ENCODE measurements at regions not wholly inside any gene's neighbourhood (a gene's known extent, or its start where the extent isn't known, plus 50 kb on each side); places are given as distances from the start of the nearest gene placed in this dataset.
A peak's percentile ranks its signal among the peaks of the same experiment; 100 is the strongest.

DNA sequence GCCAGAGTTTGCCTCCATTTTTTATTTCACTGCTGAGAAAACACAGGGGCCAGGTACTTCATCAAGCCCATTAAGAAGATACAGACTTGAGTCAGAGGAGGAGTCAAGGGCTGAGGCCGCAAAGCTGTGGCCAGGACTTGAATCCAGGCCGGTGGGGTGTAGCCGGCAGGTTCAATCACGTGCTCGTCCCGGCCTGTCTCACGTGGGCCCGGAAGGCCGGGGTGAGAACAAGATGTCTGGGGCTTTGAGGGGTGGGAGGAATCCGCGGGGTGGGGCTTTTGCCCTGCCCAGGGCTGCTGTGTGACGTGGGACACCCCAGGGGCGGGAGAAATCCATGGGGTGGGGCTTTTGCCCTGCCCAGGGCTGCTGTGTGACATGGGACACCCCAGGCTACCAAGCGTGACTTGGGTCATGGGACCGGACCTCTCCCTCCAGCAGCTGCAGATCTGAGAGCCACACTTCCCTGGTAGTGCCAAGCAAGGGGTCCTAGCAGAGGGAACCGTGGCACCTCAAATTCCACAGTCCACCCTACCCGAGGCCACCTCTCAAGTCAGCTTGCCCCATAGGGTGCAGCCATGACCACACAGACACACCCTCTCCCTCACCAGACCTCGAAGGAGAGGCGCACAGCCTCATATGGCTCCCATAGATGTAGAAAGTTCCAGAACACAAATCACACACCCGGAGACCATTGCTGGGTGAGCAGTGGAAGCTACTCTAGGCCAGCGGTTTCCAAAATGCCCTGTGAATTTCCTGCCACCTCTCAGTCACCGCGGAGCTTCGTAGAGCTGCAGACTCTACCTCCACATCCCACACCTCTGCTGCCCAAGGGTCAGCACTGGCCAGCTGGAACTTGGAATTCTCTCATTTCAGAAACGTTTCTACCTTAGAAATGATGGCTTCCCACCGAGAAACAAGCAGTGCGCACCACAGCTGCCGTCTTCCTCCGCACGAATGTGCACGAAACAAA is 156.1 kb downstream of the DLL1 start:
- no peaks in the 10 kb centered on the region for H4K20me1 ChIP-seq (ENCODE audit: insufficient read depth, low read length)
- TF ChIP-seq, protein P1, sequence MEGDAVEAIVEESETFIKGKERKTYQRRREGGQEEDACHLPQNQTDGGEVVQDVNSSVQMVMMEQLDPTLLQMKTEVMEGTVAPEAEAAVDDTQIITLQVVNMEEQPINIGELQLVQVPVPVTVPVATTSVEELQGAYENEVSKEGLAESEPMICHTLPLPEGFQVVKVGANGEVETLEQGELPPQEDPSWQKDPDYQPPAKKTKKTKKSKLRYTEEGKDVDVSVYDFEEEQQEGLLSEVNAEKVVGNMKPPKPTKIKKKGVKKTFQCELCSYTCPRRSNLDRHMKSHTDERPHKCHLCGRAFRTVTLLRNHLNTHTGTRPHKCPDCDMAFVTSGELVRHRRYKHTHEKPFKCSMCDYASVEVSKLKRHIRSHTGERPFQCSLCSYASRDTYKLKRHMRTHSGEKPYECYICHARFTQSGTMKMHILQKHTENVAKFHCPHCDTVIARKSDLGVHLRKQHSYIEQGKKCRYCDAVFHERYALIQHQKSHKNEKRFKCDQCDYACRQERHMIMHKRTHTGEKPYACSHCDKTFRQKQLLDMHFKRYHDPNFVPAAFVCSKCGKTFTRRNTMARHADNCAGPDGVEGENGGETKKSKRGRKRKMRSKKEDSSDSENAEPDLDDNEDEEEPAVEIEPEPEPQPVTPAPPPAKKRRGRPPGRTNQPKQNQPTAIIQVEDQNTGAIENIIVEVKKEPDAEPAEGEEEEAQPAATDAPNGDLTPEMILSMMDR (IDR thresholded peaks at IDR 0.05; ENCODE audit: extremely low read depth, low read depth, low read length) = no peak

DNA sequence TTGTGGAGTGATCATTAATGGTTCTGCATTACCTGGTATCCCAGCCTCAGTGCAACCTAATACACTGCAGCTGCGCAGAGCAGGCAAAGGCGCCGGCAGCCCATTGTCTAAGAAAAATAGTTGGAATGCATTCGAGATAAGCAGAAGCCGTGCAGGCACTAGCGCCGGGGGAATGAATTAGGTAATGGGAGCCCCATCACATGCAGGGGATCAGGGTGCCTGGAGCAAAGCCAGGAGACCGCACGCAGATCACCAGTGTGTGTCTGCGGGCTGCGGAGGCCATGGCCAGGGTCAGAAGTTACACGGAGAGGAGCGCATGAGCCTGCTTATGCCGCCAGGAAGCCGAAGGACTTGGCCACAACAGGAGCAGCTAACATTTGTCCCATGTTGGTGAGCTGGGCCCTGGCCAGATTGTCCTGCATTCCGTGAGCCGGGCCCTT is 156.8 kb downstream of the DLL1 start:
- TF ChIP-seq, protein P1 (IDR thresholded peaks at IDR 0.05; ENCODE audit: extremely low read depth, low read depth, low read length) = no peak
- Histone ChIP-seq H3K4me1 (ENCODE audit: insufficient read depth, low read length) (no peaks in the 10 kb centered on the region), H3K79me2 (ENCODE audit: insufficient read depth, low read length) (no peaks in the 10 kb centered on the region), H3K36me3 (ENCODE audit: insufficient read depth, low read length) (no peaks in the 10 kb centered on the region), H2AFZ (ENCODE audit: low read length) (no peak overlapping the region), H3K4me2 (ENCODE audit: insufficient read depth, low read length) (no peak overlapping the region), H3K9me3 (ENCODE audit: low read depth, low read length) (no peaks in the 10 kb centered on the region), H3K27ac (ENCODE audit: low read depth, low read length) (no peak overlapping the region), H4K20me1 (ENCODE audit: insufficient read depth, low read length) (no peaks in the 10 kb centered on the region), H3K27me3 (ENCODE audit: insufficient read depth, low read length) (no peaks in the 10 kb centered on the region), H3K4me3 (ENCODE audit: insufficient read depth, low read length) (no peak overlapping the region)
- peak; percentile 48 for DNase-seq (ENCODE audit: insufficient read length, low spot score, missing footprints)

More for the DNA sequence above, 156.1 kb downstream of the DLL1 start:
- Histone ChIP-seq H3K4me2 (ENCODE audit: insufficient read depth, low read length) (no peak overlapping the region), H3K9me3 (ENCODE audit: low read depth, low read length) (no peaks in the 10 kb centered on the region), H3K36me3 (ENCODE audit: insufficient read depth, low read length) (no peaks in the 10 kb centered on the region), H3K79me2 (ENCODE audit: insufficient read depth, low read length) (no peaks in the 10 kb centered on the region), H3K4me3 (ENCODE audit: insufficient read depth, low read length) (no peak overlapping the region), H3K4me1 (ENCODE audit: insufficient read depth, low read length) (no peaks in the 10 kb centered on the region), H2AFZ (ENCODE audit: low read length) (no peak overlapping the region), H3K27me3 (ENCODE audit: insufficient read depth, low read length) (no peaks in the 10 kb centered on the region), H3K27ac (ENCODE audit: low read depth, low read length) (no peak overlapping the region)
- peak; percentile 83 for DNase-seq (ENCODE audit: insufficient read length, low spot score, missing footprints)

DNA sequence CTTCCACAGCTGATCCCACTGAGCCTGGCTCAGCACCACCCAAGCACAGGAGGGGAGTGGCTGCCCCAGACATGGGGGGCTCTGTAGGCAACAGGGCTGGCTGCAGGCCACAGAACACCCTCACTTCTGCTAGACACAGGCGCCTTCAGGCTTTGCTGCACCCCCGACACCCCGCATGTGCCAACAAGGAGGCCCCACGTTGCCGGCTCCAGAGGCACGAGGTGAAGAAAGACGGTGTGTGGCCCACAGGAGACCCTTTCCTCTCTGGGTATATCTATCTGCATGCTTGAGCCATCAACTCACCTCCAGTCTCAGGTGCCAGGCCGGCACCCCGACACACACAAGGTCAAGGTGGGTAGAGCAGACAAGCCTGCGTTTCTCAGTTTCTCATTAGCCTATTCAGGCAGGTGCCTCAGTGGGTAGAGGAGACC is 158.3 kb downstream of the DLL1 start:
- H3K36me3 ChIP-seq (ENCODE audit: insufficient read depth, low read length) = no peaks in the 10 kb centered on the region
- H4K20me1 ChIP-seq (ENCODE audit: insufficient read depth, low read length) = no peaks in the 10 kb centered on the region
- TF ChIP-seq, protein P1 (IDR thresholded peaks at IDR 0.05; ENCODE audit: extremely low read depth, low read depth, low read length) = no peak
- no peaks in the 10 kb centered on the region for H3K27me3 ChIP-seq (ENCODE audit: insufficient read depth, low read length)
- H3K4me1 ChIP-seq (ENCODE audit: insufficient read depth, low read length) = no peaks in the 10 kb centered on the region
- H3K27ac ChIP-seq (ENCODE audit: low read depth, low read length) = no peak overlapping the region
- H3K4me3 ChIP-seq (ENCODE audit: insufficient read depth, low read length) = no peak overlapping the region
- no peaks in the 10 kb centered on the region for H3K9me3 ChIP-seq (ENCODE audit: low read depth, low read length)
- H2AFZ ChIP-seq (ENCODE audit: low read length) = no peak overlapping the region
- DNase-seq (ENCODE audit: insufficient read length, low spot score, missing footprints) = peak; percentile 84
- H3K4me2 ChIP-seq (ENCODE audit: insufficient read depth, low read length) = no peak overlapping the region
- no peaks in the 10 kb centered on the region for H3K79me2 ChIP-seq (ENCODE audit: insufficient read depth, low read length)

DNA sequence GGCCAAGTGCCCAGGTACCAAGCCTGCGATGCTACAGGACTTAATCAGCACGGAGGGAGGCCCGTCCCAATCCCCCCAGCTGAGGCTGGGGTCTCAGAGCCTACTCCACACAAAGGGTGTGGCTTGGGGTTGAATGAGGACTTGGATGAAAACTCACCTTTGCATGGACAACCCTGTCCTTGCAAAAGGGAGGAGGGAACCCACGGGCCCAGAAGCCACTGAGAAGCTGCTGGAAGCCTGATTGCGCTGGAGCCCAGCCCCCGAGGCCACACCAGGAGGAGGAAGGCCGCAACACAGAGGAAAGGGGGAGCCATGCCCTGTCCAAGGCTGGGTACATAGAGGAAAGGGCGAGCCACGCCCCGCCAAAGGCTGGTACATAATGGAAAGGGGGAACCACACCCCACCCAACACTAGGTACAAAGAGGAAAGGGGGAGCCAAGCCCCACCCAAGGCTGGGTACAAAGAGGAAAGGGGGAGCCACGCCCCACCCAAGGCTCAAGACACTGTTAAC is 158.8 kb downstream of the DLL1 start:
- H3K9me3 ChIP-seq (ENCODE audit: low read depth, low read length) = no peaks in the 10 kb centered on the region

More for the DNA sequence above, 158.8 kb downstream of the DLL1 start:
- TF ChIP-seq, protein P1 (IDR thresholded peaks at IDR 0.05; ENCODE audit: extremely low read depth, low read depth, low read length) = no peak
- H3K79me2 ChIP-seq (ENCODE audit: insufficient read depth, low read length) = no peaks in the 10 kb centered on the region
- H2AFZ ChIP-seq (ENCODE audit: low read length) = no peak overlapping the region
- H3K4me1 ChIP-seq (ENCODE audit: insufficient read depth, low read length) = no peaks in the 10 kb centered on the region
- no peaks in the 10 kb centered on the region for H3K27me3 ChIP-seq (ENCODE audit: insufficient read depth, low read length)
- H3K4me2 ChIP-seq (ENCODE audit: insufficient read depth, low read length) = no peak overlapping the region
- no peaks in the 10 kb centered on the region for H3K36me3 ChIP-seq (ENCODE audit: insufficient read depth, low read length)
- no peak for DNase-seq (ENCODE audit: insufficient read length, low spot score, missing footprints)
- no peaks in the 10 kb centered on the region for H4K20me1 ChIP-seq (ENCODE audit: insufficient read depth, low read length)
- H3K4me3 ChIP-seq (ENCODE audit: insufficient read depth, low read length) = no peak overlapping the region
- H3K27ac ChIP-seq (ENCODE audit: low read depth, low read length) = no peak overlapping the region

All from osteoblast (primary cell).